K562 (cell line): ENCODE measurements at regions not wholly inside any gene's neighbourhood (a gene's known extent, or its start where the extent isn't known, plus 50 kb on each side); places are given as distances from the start of the nearest gene placed in this dataset.

Experiments used
- ATAC-seq: fragments of 200-7000 bp; cut with Tn5 transposase; 3 replicates; pipeline ENCODE4 v1.9.1; 2020; ENCODE audit warnings: moderate library complexity
- BruUV-seq: library from RNA; stranded (reverse); fragments of 400-500 nt; replicated peaks from 2 replicates; lab custom pipeline; 2021; lab: Mats Ljungman, UMichigan
- CTCF ChIA-PET: fragments of 300-600 bp; formaldehyde crosslinking; extraction: SDS; loops from one replicate; lab custom pipeline; 2021; ENCODE audit warnings: low intra/inter-chr PET ratio; lab: Yijun Ruan, JAX
- POLR2A ChIA-PET: fragments of 300-600, 350-650 bp; sonication (Branson Sonifier 250); formaldehyde crosslinking; extraction: SDS; loops from one replicate; lab custom pipeline; 2021; ENCODE audit warnings: antibody characterized with exemption, inconsistent platforms; lab: Yijun Ruan, JAX
- DNase-seq, 4 experiments: peaks; one replicate each; pipeline versions ENCODE4 v3.0.0 to v3.0.0-alpha.2; 2011 to 2018; ENCODE audit warnings: low spot score in 3 of 4, mixed read lengths in 3 of 4; ENCODE audit errors: extremely low read depth in 1 of 4
- FAIRE-seq: peaks from 2 replicates; lab custom pipeline; 2011; peaks lifted over from hg19 to GRCh38; lab: Jason Lieb, UNC
- H2AFZ ChIP-seq: 2 replicates; pipeline ENCODE4 v1.6.0; 2011; ENCODE audit warnings: low read depth, low read length, control low read depth, inconsistent platforms
- H3K27ac ChIP-seq: fragments of 200-600 bp; 3 replicates; pipeline ENCODE4 v1.8.0; 2011; ENCODE audit warnings: low read depth, mild to moderate bottlenecking, control low read depth, inconsistent platforms, low read length, moderate library complexity, mixed read lengths; ENCODE audit errors: extremely low read depth
- H3K27me3 ChIP-seq, 2 experiments: fragments of 300-600 bp in 1 of 2; 2 replicates in 1 of 2; 3 replicates in 1 of 2; pipeline versions ENCODE4 v1.6.0 to v1.8.0; 2011; ENCODE audit warnings: inconsistent platforms in 2 of 2, low read length in 2 of 2, mild to moderate bottlenecking in 1 of 2, mixed read lengths in 1 of 2, moderate library complexity in 1 of 2; ENCODE audit not compliant: control insufficient read depth in 2 of 2, insufficient read depth in 2 of 2
- H3K36me3 ChIP-seq: fragments of 300-600 bp; 3 replicates; pipeline ENCODE4 v1.8.0; 2011; ENCODE audit warnings: mild to moderate bottlenecking, low read length, inconsistent platforms; ENCODE audit not compliant: control insufficient read depth, insufficient read depth
- H3K4me1 ChIP-seq, 2 experiments: fragments of 200-600 bp in 1 of 2; replicated peaks in 1 of 2; 2 replicates in 1 of 2; 3 replicates in 1 of 2; pipeline versions ENCODE4 v1.5.1 to v1.8.0; 2011; ENCODE audit warnings: inconsistent platforms in 2 of 2, low read length in 2 of 2, mild to moderate bottlenecking in 1 of 2, mixed read lengths in 1 of 2, moderate library complexity in 1 of 2; ENCODE audit not compliant: control insufficient read depth in 2 of 2, insufficient read depth in 2 of 2
- H3K4me2 ChIP-seq: 2 replicates; pipeline ENCODE4 v1.6.1; 2011; ENCODE audit warnings: low read length, control low read depth, inconsistent platforms, mixed read lengths; ENCODE audit not compliant: insufficient read depth
- H3K4me3 ChIP-seq: fragments of 200-600 bp; sonication (generic), shearing (Covaris generic); 2 replicates; pipeline ENCODE4 v1.5.1; 2016; ENCODE audit warnings: control low read depth, inconsistent platforms
- H3K79me2 ChIP-seq: fragments of 200-600 bp; 3 replicates; pipeline ENCODE4 v1.8.0; 2011; ENCODE audit warnings: low read length, inconsistent platforms; ENCODE audit not compliant: control insufficient read depth, insufficient read depth
- H3K9ac ChIP-seq, 2 experiments: 2 replicates each; pipeline versions ENCODE4 v1.6.0 to v1.6.1; 2011; ENCODE audit warnings: low read depth in 2 of 2, low read length in 2 of 2, control low read depth in 1 of 2, inconsistent platforms in 1 of 2, mild to moderate bottlenecking in 1 of 2, mixed read lengths in 1 of 2; ENCODE audit not compliant: insufficient read depth in 1 of 2
- H3K9me1 ChIP-seq: one replicate; pipeline ENCODE4 v1.6.0; 2011; ENCODE audit warnings: inconsistent platforms, mild to moderate bottlenecking, low read length, moderate library complexity; ENCODE audit not compliant: control insufficient read depth, insufficient read depth
- H3K9me3 ChIP-seq: replicated peaks from 2 replicates; pipeline ENCODE4 v1.5.1; 2011; ENCODE audit warnings: low read depth, low read length, inconsistent platforms; ENCODE audit not compliant: control insufficient read depth, insufficient read depth
- H4K20me1 ChIP-seq: replicated peaks from 2 replicates; pipeline ENCODE4 v1.6.1; 2011; ENCODE audit warnings: low read length, inconsistent platforms, mixed read lengths; ENCODE audit not compliant: control insufficient read depth, insufficient read depth
- DDX20 ChIP-seq: fragments of 450-650 bp; IDR thresholded peaks from 2 replicates; pipeline ENCODE4 v1.6.1; 2016; ENCODE audit warnings: missing genetic modification characterization, low read depth, mild to moderate bottlenecking, missing compliant biosample characterization, moderate library complexity
- E4F1 ChIP-seq: fragments of 250-450 bp; sonication (Bioruptor Pico); IDR thresholded peaks from 2 replicates; pipeline ENCODE4 v1.5.0; 2021; ENCODE audit warnings: mild to moderate bottlenecking, borderline replicate concordance
- ID3 ChIP-seq, 2 experiments: fragments of 250-450 bp in 1 of 2; fragments of 450-650 bp in 1 of 2; sonication (Bioruptor Pico) in 1 of 2; IDR thresholded peaks; 2 replicates each; pipeline versions ENCODE4 v1.6.1 to v1.8.0; 2016 to 2021; ENCODE audit warnings: mild to moderate bottlenecking in 2 of 2, moderate library complexity in 2 of 2, missing compliant biosample characterization in 1 of 2, missing genetic modification characterization in 1 of 2
- NR4A1 ChIP-seq, 2 experiments: fragments of 250-450 bp in 1 of 2; fragments of 450-650 bp in 1 of 2; sonication (Bioruptor Pico) in 1 of 2; IDR thresholded peaks; 2 replicates each; pipeline versions ENCODE4 v1.4.0 to v1.6.1; 2016 to 2020; ENCODE audit warnings: mild to moderate bottlenecking in 2 of 2, missing compliant biosample characterization in 1 of 2, missing genetic modification characterization in 1 of 2, moderate library complexity in 1 of 2
- RFX5 ChIP-seq: IDR thresholded peaks from 2 replicates; pipeline ENCODE4 v1.6.1; 2011; ENCODE audit warnings: low read depth, mild to moderate bottlenecking, improper control_type of control experiment, low read length
- SP2 ChIP-seq: IDR thresholded peaks from 2 replicates; pipeline ENCODE4 v1.6.1; 2011; ENCODE audit warnings: mild to moderate bottlenecking, low read depth, low read length, moderate library complexity; ENCODE audit not compliant: poor library complexity, severe bottlenecking; ENCODE audit errors: extremely low read depth
- TGIF2 ChIP-seq: sonication (generic); formaldehyde crosslinking; IDR thresholded peaks from 2 replicates; pipeline ENCODE4 v1.8.1; 2022; ENCODE audit warnings: mild to moderate bottlenecking, missing genetic modification reagents, moderate library complexity
- ZFP1 ChIP-seq: fragments of 450-650 bp; formaldehyde crosslinking; IDR thresholded peaks from 2 replicates; pipeline ENCODE4 v1.4.0; 2020; ENCODE audit warnings: mild to moderate bottlenecking, mixed read lengths
- ZNF274 ChIP-seq: IDR thresholded peaks from 2 replicates; pipeline ENCODE4 v1.6.1; 2011; ENCODE audit warnings: low read depth, mild to moderate bottlenecking, low read length, moderate library complexity, borderline replicate concordance
- ZNF395 ChIP-seq: fragments of 200-800 bp; sonication (Bioruptor generic); IDR thresholded peaks from 2 replicates; pipeline ENCODE4 v1.6.1; 2017; ENCODE audit warnings: missing genetic modification characterization, missing compliant biosample characterization
- ZNF431 ChIP-seq: sonication (generic); formaldehyde crosslinking; IDR thresholded peaks from 2 replicates; pipeline ENCODE4 v1.8.0; 2022; ENCODE audit warnings: mild to moderate bottlenecking, missing genetic modification reagents
- ZNF57 ChIP-seq: fragments of 450-650 bp; formaldehyde crosslinking; IDR thresholded peaks from 2 replicates; pipeline ENCODE4 v1.4.0; 2020; ENCODE audit warnings: mild to moderate bottlenecking, moderate library complexity
- ZNF696 ChIP-seq: fragments of 250-450 bp; sonication (Bioruptor Pico); conservative IDR thresholded peaks from 2 replicates; pipeline ENCODE4 v1.4.0; 2020; ENCODE audit warnings: mild to moderate bottlenecking, moderate library complexity
- WGBS: fragments of 100-300 bp; shearing (Covaris generic); methylation state at CpG from one replicate; pipeline ENCODE4 v1.1.6; 2016; ENCODE audit warnings: low coverage, mixed read lengths; ENCODE audit not compliant: insufficient coverage; ENCODE audit errors: missing lambda C conversion rate; 5-methylcytosine and 5-hydroxymethylcytosine counted together
- in situ Hi-C: fragments of 300-500 bp; cut with MboI; formaldehyde crosslinking; loops from 4 replicates; pipeline ENCODE4 v1.15.0; 2018; ENCODE audit warnings: inconsistent platforms, mixed read lengths
- intact Hi-C: fragments of 100-400 bp; cut with micrococcal nuclease; formaldehyde crosslinking; loops from 2 replicates; pipeline ENCODE4 v1.14.2; 2022

GRCh38 chr10:42691361-42692120, 53.2 kb upstream of the ZNF33B start:
- Histone ChIP-seq H3K4me2 (no peak overlapping the region), H3K4me1 (peaks cover 0 to 11% of the 10 kb centered on the region in 2 experiments; a peak in 2 of 5 replicates), H3K9ac (no peak overlapping the region), H2AFZ (0 out of 2 replicates have a peak overlapping the region, but pooled peaks have one; percentile 46), H3K4me3 (no peak overlapping the region), H3K9me3 (no peaks in the 10 kb centered on the region; the same call in 1 of the 2 replicates), H3K9me1 (no peaks in the 10 kb centered on the region)
- 62% methylated on average over 25 of the region's 25 CpGs for WGBS
- in situ Hi-C loops = no loop called here
- BruUV-seq = no TSS peak
- intact Hi-C loops = no loop called here
- CTCF ChIA-PET = no interaction called here
- POLR2A ChIA-PET = interaction anchor here (0.6 kb wide), 1 partner anchor 65 kb away, joined by 4 read pairs; no protein-coding TSS in a partner anchor
- DNase-seq = no peak
- TF ChIP-seq ZNF274 = no peak
- TF ChIP-seq ZNF395 (CRISPR knock-in tag) = no peak
- no peak for TF ChIP-seq RFX5
- no peak for TF ChIP-seq SP2
- no peak for TF ChIP-seq ZNF431 (CRISPR knock-in tag)
- no peak for TF ChIP-seq ID3 (CRISPR knock-in tag; IDR thresholded peaks at IDR 0.05)
- no peak for TF ChIP-seq ID3 (tag; IDR thresholded peaks at IDR 0.05)
- TF ChIP-seq NR4A1 (CRISPR knock-in tag; IDR thresholded peaks at IDR 0.05) = no peak
- TF ChIP-seq NR4A1 (tag; IDR thresholded peaks at IDR 0.05) = no peak
- no peak for TF ChIP-seq ZNF696 (CRISPR knock-in tag)
- no peak for TF ChIP-seq ZNF57 (CRISPR knock-in tag)
- TF ChIP-seq TGIF2 (CRISPR knock-in tag) = no peak
- no peak for TF ChIP-seq DDX20 (tag)
- TF ChIP-seq ZFP1 (CRISPR knock-in tag) = no peak
- no peak for TF ChIP-seq E4F1 (CRISPR knock-in tag)
- TF ChIP-seq, all 486 proteins: peak for 0
- FAIRE-seq (no peak), ATAC-seq (peak; percentile 18; the same call in 2 of the 3 replicates)
- no peaks in the 10 kb centered on the region for H3K27me3 ChIP-seq
- no peaks in the 10 kb centered on the region for H3K79me2 ChIP-seq
- H3K36me3 ChIP-seq = no peaks in the 10 kb centered on the region
- H3K27ac ChIP-seq = no peak overlapping the region
- no peaks in the 10 kb centered on the region for H4K20me1 ChIP-seq
